K562 (cell line): ENCODE measurements at regions not wholly inside any gene's neighbourhood (a gene's known extent, or its start where the extent isn't known, plus 50 kb on each side); places are given as distances from the start of the nearest gene placed in this dataset.

Source experiments
- AFF4 ChIP-seq: sonication (generic); formaldehyde crosslinking; IDR thresholded peaks from 2 replicates; pipeline ENCODE4 v1.8.0; 2023; ENCODE audit warnings: mild to moderate bottlenecking, missing genetic modification reagents
- EGR1 ChIP-seq: fragments of 450-650 bp; conservative IDR thresholded peaks from 2 replicates; pipeline ENCODE4 v1.6.1; 2017; ENCODE audit warnings: mild to moderate bottlenecking
- NEUROD1 ChIP-seq: fragments of 150-350 bp; IDR thresholded peaks from 2 replicates; pipeline ENCODE4 v1.6.1; 2014; ENCODE audit warnings: borderline replicate concordance, low read length, low read depth; ENCODE audit not compliant: partially characterized antibody
- PHF20 ChIP-seq: fragments of 450-650 bp; IDR thresholded peaks from 2 replicates; pipeline ENCODE4 v1.6.1; 2018; ENCODE audit not compliant: partially characterized antibody
- POLR2A ChIP-seq: fragments of 450-650 bp; conservative IDR thresholded peaks from 2 replicates; pipeline ENCODE4 v1.6.1; 2016
- RCOR1 ChIP-seq, 2 experiments: IDR thresholded peaks; 2 replicates each; pipeline ENCODE4 v1.6.1; 2012; ENCODE audit warnings: low read depth in 2 of 2, low read length in 2 of 2, borderline replicate concordance in 1 of 2, improper control_type of control experiment in 1 of 2
- SMC3 ChIP-seq: conservative IDR thresholded peaks from 2 replicates; pipeline ENCODE4 v1.6.1; 2011; ENCODE audit warnings: low read depth, low read length, improper control_type of control experiment; ENCODE audit not compliant: insufficient read depth
- ZBTB40 ChIP-seq, 2 experiments: fragments of 450-650 bp in 1 of 2; sonication (generic) in 1 of 2; formaldehyde crosslinking in 1 of 2; IDR thresholded peaks; 2 replicates each; pipeline versions ENCODE4 v1.7.1 to v1.9.0; 2016 to 2022; ENCODE audit warnings: inconsistent platforms in 1 of 2, mild to moderate bottlenecking in 1 of 2, missing genetic modification reagents in 1 of 2

GRCh38 chr5:54644226-54644625 is 126.7 kb downstream of the SNX18 start:
- no peak for TF ChIP-seq NEUROD1
- TF ChIP-seq RCOR1 (IDR thresholded peaks at IDR 0.05; ENCODE audit: borderline replicate concordance in 1 of 2, low read depth in 2 of 2, low read length in 2 of 2): no peak
- no peak for TF ChIP-seq SMC3
- no peak for TF ChIP-seq EGR1
- no peak for TF ChIP-seq ZBTB40 (IDR thresholded peaks at IDR 0.05)
- no peak for TF ChIP-seq ZBTB40 (CRISPR knock-in tag; IDR thresholded peaks at IDR 0.05)
- TF ChIP-seq AFF4 (CRISPR knock-in tag): no peak
- no peak for TF ChIP-seq PHF20
- TF ChIP-seq POLR2A: no peak
